ENCODE measurements at regions not wholly inside any gene's neighbourhood (a gene's known extent, or its start where the extent isn't known, plus 50 kb on each side); places are given as distances from the start of the nearest gene placed in this dataset.

DNA sequence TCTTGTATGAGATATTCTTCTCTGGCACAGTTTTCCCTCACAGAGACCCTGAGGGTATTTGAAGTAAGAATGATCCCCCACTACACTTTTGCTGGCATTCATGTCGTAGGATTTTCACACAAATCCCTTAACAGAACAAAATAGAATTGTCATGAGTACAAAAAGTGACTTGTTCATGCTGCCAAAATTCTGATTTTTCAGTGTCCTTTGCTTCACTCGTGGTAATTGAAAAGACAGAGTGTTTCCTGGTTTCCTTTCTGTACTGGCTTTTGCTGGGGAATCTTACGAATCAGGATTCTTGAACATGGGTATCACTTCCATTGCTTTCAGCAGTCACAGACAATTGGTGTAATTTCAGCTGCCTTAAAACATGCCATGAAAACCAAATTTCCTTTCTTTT is 756.3 kb downstream of the REEP3 start:
- TF ChIP-seq, protein P1, sequence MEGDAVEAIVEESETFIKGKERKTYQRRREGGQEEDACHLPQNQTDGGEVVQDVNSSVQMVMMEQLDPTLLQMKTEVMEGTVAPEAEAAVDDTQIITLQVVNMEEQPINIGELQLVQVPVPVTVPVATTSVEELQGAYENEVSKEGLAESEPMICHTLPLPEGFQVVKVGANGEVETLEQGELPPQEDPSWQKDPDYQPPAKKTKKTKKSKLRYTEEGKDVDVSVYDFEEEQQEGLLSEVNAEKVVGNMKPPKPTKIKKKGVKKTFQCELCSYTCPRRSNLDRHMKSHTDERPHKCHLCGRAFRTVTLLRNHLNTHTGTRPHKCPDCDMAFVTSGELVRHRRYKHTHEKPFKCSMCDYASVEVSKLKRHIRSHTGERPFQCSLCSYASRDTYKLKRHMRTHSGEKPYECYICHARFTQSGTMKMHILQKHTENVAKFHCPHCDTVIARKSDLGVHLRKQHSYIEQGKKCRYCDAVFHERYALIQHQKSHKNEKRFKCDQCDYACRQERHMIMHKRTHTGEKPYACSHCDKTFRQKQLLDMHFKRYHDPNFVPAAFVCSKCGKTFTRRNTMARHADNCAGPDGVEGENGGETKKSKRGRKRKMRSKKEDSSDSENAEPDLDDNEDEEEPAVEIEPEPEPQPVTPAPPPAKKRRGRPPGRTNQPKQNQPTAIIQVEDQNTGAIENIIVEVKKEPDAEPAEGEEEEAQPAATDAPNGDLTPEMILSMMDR (IDR thresholded peaks at IDR 0.05; ENCODE audit: insufficient read depth, low read length, poor library complexity, severe bottlenecking): no peak
- no peak for TF ChIP-seq EZH2phosphoT487 (conservative IDR thresholded peaks at IDR 0.05; ENCODE audit: low read length)
